ENCODE measurements at regions not wholly inside any gene's neighbourhood (a gene's known extent, or its start where the extent isn't known, plus 50 kb on each side); places are given as distances from the start of the nearest gene placed in this dataset.

DNA sequence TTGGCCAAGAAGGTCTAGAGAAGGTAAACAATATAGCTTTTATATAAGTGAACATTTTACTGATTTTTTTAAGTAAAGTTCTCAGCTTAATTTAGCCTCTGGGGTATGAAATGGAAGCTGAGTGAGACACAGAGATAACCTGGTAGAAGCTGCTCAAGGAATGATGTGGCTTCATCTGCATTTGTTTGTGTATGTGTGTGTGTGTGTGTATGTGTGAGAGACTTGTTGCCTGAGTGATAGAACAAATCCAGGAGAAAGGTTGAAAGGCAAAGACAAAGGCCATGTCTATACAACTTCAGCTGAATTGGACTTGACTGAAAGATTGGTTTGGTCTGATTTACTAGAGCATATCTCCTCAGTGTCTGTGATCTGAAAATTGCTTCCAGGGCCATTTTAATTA lies 63.6 kb downstream of the PCDH7 start:
- TF ChIP-seq EP300 (IDR thresholded peaks at IDR 0.05): no peak
- TF ChIP-seq POLR2AphosphoS5 (IDR thresholded peaks at IDR 0.05): no peak
- TF ChIP-seq, protein P1, sequence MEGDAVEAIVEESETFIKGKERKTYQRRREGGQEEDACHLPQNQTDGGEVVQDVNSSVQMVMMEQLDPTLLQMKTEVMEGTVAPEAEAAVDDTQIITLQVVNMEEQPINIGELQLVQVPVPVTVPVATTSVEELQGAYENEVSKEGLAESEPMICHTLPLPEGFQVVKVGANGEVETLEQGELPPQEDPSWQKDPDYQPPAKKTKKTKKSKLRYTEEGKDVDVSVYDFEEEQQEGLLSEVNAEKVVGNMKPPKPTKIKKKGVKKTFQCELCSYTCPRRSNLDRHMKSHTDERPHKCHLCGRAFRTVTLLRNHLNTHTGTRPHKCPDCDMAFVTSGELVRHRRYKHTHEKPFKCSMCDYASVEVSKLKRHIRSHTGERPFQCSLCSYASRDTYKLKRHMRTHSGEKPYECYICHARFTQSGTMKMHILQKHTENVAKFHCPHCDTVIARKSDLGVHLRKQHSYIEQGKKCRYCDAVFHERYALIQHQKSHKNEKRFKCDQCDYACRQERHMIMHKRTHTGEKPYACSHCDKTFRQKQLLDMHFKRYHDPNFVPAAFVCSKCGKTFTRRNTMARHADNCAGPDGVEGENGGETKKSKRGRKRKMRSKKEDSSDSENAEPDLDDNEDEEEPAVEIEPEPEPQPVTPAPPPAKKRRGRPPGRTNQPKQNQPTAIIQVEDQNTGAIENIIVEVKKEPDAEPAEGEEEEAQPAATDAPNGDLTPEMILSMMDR (IDR thresholded peaks at IDR 0.05): no peak
- no peak for TF ChIP-seq POLR2A (IDR thresholded peaks at IDR 0.05; ENCODE audit: low read depth)
- Histone ChIP-seq H3K4me1 (peaks cover under 1 to 47% (median 20%) of the 10 kb centered on the region in 4 donors), H3K27ac (replicated peaks in 1 of 4) (no peak overlapping the region), H3K9me3 (no peaks in the 10 kb centered on the region), H3K36me3 (no peaks in the 10 kb centered on the region), H3K27me3 (no peaks in the 10 kb centered on the region), H3K4me3 (no peak overlapping the region)
- DNase-seq (ENCODE audit: extremely low spot score): no peak
- intact Hi-C loops (cut with DNase I): no loop called here

DNA sequence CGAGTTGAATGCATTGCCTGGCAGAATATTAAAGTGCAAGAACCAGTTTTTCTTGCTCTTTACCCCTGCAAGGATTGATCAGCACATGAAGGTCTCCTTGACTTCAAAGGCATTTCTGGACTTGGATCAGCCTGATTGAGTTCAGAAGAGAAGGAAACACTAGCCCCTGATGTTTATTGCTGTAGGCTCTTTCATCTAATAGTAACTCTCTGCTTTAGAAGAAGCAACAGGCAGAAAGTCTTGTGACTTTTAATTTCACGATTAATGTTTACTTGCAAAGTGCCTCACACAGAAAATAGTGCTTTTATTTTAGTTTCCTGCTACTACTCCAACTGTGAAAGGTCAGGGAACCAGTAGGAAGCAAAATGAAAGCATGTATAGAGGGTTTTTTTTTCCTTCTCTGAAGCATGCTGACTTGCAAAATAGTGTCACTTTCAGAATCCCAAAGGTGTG lies 69.1 kb downstream of the PCDH7 start:
- no peaks in the 10 kb centered on the region for H3K27me3 ChIP-seq
- H3K4me1 ChIP-seq: peaks cover 6 to 58% (median 36%) of the 10 kb centered on the region in 4 donors
- H3K9me3 ChIP-seq: no peaks in the 10 kb centered on the region
- no peaks in the 10 kb centered on the region for H3K36me3 ChIP-seq
- no peak for DNase-seq (ENCODE audit: extremely low spot score)
- H3K4me3 ChIP-seq: no peak overlapping the region
- TF ChIP-seq, protein P1 (IDR thresholded peaks at IDR 0.05): no peak
- TF ChIP-seq EP300 (IDR thresholded peaks at IDR 0.05) (no peak), POLR2A (IDR thresholded peaks at IDR 0.05; ENCODE audit: low read depth) (no peak), POLR2AphosphoS5 (IDR thresholded peaks at IDR 0.05) (no peak)
- no peak overlapping the region for H3K27ac ChIP-seq (replicated peaks in 1 of 4)
- WGBS: 23% methylated on average over 2 of the region's 2 CpGs
- intact Hi-C loops (cut with DNase I): no loop called here

DNA sequence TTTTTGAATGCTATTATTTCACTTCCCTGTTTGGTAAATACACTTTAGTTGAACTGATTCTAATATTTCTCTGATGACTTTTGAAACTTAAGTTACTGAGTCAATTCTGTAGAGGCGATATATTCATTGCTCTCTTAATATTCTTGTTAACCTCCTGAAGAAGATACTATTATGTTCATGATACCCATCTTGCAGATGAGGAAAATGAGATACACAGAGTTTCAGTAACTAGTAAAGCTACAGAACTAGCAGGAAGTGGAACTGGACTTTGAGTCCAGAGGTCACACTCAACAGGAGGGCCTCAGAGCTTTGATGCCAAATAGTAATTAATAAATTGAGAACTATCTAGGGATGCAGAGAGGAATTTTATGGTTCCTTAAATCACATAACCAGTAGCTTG lies 70.0 kb downstream of the PCDH7 start:
- H3K4me1 ChIP-seq: peaks cover 6 to 52% (median 36%) of the 10 kb centered on the region in 4 donors
- no peaks in the 10 kb centered on the region for H3K27me3 ChIP-seq
- TF ChIP-seq POLR2AphosphoS5 (IDR thresholded peaks at IDR 0.05) (no peak), POLR2A (IDR thresholded peaks at IDR 0.05; ENCODE audit: low read depth) (no peak), EP300 (IDR thresholded peaks at IDR 0.05) (no peak)
- TF ChIP-seq, protein P1 (IDR thresholded peaks at IDR 0.05): no peak
- intact Hi-C loops (cut with DNase I): no loop called here
- H3K9me3 ChIP-seq: no peaks in the 10 kb centered on the region
- no peak overlapping the region for H3K4me3 ChIP-seq
- no peak overlapping the region for H3K27ac ChIP-seq (replicated peaks in 1 of 4)
- 83% methylated on average over 1 of the region's 1 CpG for WGBS
- no peaks in the 10 kb centered on the region for H3K36me3 ChIP-seq
- no peak for DNase-seq (ENCODE audit: extremely low spot score)

DNA sequence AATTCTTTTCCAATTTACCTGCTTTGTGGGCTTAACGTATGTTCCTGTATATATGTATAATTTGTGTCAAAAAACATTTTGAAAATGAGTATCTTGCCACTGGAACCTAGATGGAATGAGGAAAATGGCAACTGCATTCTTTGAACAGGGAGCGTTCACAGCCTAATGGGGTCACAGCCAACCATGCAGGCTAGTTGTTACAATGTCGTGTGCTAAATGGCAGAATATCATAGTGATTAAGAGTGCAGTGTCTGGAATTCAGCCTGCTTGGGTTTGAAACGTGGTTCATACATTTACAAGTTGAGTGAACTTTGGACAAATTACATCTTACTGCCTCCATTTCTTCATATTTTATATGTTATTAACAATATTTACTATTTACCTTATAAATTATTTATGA lies 70.8 kb downstream of the PCDH7 start:
- H3K4me3 ChIP-seq: no peak overlapping the region
- peaks cover 6 to 44% (median 32%) of the 10 kb centered on the region in 4 donors for H3K4me1 ChIP-seq
- no peak overlapping the region for H3K27ac ChIP-seq (replicated peaks in 1 of 4)
- no peaks in the 10 kb centered on the region for H3K36me3 ChIP-seq
- 79% methylated on average over 4 of the region's 4 CpGs for WGBS
- intact Hi-C loops (cut with DNase I): no loop called here
- no peaks in the 10 kb centered on the region for H3K27me3 ChIP-seq
- TF ChIP-seq POLR2A (IDR thresholded peaks at IDR 0.05; ENCODE audit: low read depth) (no peak), POLR2AphosphoS5 (IDR thresholded peaks at IDR 0.05) (no peak), EP300 (IDR thresholded peaks at IDR 0.05) (no peak)
- TF ChIP-seq, protein P1 (IDR thresholded peaks at IDR 0.05): no peak
- H3K9me3 ChIP-seq: no peaks in the 10 kb centered on the region
- no peak for DNase-seq (ENCODE audit: extremely low spot score)

DNA sequence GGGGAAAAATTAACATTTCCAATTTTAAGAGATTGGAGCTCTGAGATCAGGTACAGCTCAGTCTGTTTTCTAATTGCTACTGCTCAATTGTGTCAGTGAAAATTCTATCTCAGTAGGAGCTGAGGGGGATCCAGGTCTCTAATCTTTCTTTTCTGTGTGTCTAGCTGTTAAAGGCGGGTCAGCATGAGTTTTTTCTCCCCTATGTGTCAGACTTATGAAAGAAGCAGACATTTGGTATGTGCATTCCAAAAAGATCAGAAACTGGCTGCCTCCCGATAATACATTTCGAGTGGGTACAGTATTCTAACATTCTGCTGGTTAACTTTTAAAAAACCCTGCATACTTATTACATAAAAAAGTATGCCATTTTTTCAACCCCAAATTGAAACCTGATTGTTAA lies 72.4 kb downstream of the PCDH7 start:
- Histone ChIP-seq H3K4me1 (peaks cover 6 to 35% (median 24%) of the 10 kb centered on the region in 4 donors), H3K36me3 (no peaks in the 10 kb centered on the region), H3K27ac (replicated peaks in 1 of 4) (no peak overlapping the region), H3K27me3 (no peaks in the 10 kb centered on the region), H3K9me3 (no peaks in the 10 kb centered on the region), H3K4me3 (no peak overlapping the region)
- TF ChIP-seq, protein P1 (IDR thresholded peaks at IDR 0.05): no peak
- TF ChIP-seq EP300 (IDR thresholded peaks at IDR 0.05): no peak
- no peak for DNase-seq (ENCODE audit: extremely low spot score)
- intact Hi-C loops (cut with DNase I): no loop called here
- 65% methylated on average over 3 of the region's 3 CpGs for WGBS
